ENCODE measurements at regions not wholly inside any gene's neighbourhood (a gene's known extent, or its start where the extent isn't known, plus 50 kb on each side); places are given as distances from the start of the nearest gene placed in this dataset.

DNA sequence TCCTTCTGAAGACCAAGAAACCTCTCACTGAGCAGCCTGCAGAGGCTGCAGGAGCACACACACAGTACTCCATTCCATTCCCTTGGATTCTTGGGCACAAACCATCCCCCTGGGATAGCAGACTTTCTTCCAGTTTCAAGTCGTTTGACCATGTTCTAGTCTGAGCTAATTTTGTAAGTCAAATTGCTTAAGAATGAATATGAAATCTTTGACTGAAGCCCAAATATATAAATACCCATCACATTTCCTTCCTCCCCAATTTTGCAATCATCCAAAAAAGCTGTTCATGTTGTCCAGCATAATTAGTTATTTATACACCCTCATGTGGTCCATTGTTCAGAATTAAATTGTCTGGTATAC, 231.2 kb upstream of the TPRG1 start:
- no peaks in the 10 kb centered on the region; the same call in 1 of the 2 replicates for H3K27me3 ChIP-seq (replicated peaks; ENCODE audit: control insufficient read depth, insufficient read depth, low read length)
- no peaks in the 10 kb centered on the region for H3K36me3 ChIP-seq (ENCODE audit: control insufficient read depth, insufficient read depth, low read length)
- DNase-seq (ENCODE audit: extremely low read depth, insufficient read length): no peak
- H3K4me3 ChIP-seq (replicated peaks; ENCODE audit: low read depth, low read length): no peak overlapping the region
- TF ChIP-seq, protein P1, sequence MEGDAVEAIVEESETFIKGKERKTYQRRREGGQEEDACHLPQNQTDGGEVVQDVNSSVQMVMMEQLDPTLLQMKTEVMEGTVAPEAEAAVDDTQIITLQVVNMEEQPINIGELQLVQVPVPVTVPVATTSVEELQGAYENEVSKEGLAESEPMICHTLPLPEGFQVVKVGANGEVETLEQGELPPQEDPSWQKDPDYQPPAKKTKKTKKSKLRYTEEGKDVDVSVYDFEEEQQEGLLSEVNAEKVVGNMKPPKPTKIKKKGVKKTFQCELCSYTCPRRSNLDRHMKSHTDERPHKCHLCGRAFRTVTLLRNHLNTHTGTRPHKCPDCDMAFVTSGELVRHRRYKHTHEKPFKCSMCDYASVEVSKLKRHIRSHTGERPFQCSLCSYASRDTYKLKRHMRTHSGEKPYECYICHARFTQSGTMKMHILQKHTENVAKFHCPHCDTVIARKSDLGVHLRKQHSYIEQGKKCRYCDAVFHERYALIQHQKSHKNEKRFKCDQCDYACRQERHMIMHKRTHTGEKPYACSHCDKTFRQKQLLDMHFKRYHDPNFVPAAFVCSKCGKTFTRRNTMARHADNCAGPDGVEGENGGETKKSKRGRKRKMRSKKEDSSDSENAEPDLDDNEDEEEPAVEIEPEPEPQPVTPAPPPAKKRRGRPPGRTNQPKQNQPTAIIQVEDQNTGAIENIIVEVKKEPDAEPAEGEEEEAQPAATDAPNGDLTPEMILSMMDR (IDR thresholded peaks at IDR 0.05; ENCODE audit: insufficient read depth, low read length, poor library complexity, severe bottlenecking): no peak

- H3K36me3 ChIP-seq (ENCODE audit: control insufficient read depth, insufficient read depth, low read length): no peaks in the 10 kb centered on the region
- H3K4me3 ChIP-seq (replicated peaks; ENCODE audit: low read depth, low read length): no peak overlapping the region
- no peaks in the 10 kb centered on the region; the same call in 1 of the 2 replicates for H3K27me3 ChIP-seq (replicated peaks; ENCODE audit: control insufficient read depth, insufficient read depth, low read length)
- DNase-seq (ENCODE audit: extremely low read depth, insufficient read length): no peak
- TF ChIP-seq, protein P1 (IDR thresholded peaks at IDR 0.05; ENCODE audit: insufficient read depth, low read length, poor library complexity, severe bottlenecking): no peak
Observed at GRCh38 chr3:188941103-188941502, 230.7 kb upstream of the TPRG1 start.

GRCh38 chr3:188942191-188942590, 229.6 kb upstream of the TPRG1 start:
- DNase-seq (ENCODE audit: extremely low read depth, insufficient read length): no peak
- Histone ChIP-seq H3K36me3 (ENCODE audit: control insufficient read depth, insufficient read depth, low read length) (no peaks in the 10 kb centered on the region), H3K27me3 (replicated peaks; ENCODE audit: control insufficient read depth, insufficient read depth, low read length) (peaks cover 1% of the 10 kb centered on the region; the same call in 1 of the 2 replicates), H3K4me3 (replicated peaks; ENCODE audit: low read depth, low read length) (no peak overlapping the region)
- TF ChIP-seq, protein P1 (IDR thresholded peaks at IDR 0.05; ENCODE audit: insufficient read depth, low read length, poor library complexity, severe bottlenecking): no peak

DNA sequence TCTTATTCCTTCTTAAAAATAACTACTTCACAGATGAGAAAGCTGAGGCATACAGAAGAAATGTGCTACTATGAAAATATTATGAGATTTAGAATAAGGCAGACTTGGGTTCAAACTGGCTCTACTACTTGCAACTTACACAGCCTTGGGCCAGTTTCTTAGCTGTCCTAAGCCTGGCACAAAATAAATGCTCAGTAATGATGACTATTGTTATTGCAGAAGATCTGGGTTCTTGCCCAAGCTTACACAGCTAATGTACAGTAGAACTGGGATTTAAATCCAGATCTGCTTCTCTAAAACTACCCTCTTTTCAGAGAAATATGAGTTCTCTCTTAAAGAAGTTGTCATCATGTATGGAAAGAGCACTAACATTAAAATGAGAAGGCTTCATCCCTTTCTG, 228.2 kb upstream of the TPRG1 start:
- H3K36me3 ChIP-seq (ENCODE audit: control insufficient read depth, insufficient read depth, low read length): no peaks in the 10 kb centered on the region
- no peak for DNase-seq (ENCODE audit: extremely low read depth, insufficient read length)
- no peak overlapping the region for H3K4me3 ChIP-seq (replicated peaks; ENCODE audit: low read depth, low read length)
- TF ChIP-seq, protein P1 (IDR thresholded peaks at IDR 0.05; ENCODE audit: insufficient read depth, low read length, poor library complexity, severe bottlenecking): no peak
- H3K27me3 ChIP-seq (replicated peaks; ENCODE audit: control insufficient read depth, insufficient read depth, low read length): peaks cover 1% of the 10 kb centered on the region; the same call in 1 of the 2 replicates

GRCh38 chr3:188944108-188944507, 227.7 kb upstream of the TPRG1 start:
- H3K27me3 ChIP-seq (replicated peaks; ENCODE audit: control insufficient read depth, insufficient read depth, low read length): peaks cover 1% of the 10 kb centered on the region; the same call in 1 of the 2 replicates
- no peaks in the 10 kb centered on the region for H3K36me3 ChIP-seq (ENCODE audit: control insufficient read depth, insufficient read depth, low read length)
- TF ChIP-seq, protein P1 (IDR thresholded peaks at IDR 0.05; ENCODE audit: insufficient read depth, low read length, poor library complexity, severe bottlenecking): no peak
- no peak overlapping the region for H3K4me3 ChIP-seq (replicated peaks; ENCODE audit: low read depth, low read length)
- DNase-seq (ENCODE audit: extremely low read depth, insufficient read length): no peak
